ENCODE measurements at regions not wholly inside any gene's neighbourhood (a gene's known extent, or its start where the extent isn't known, plus 50 kb on each side); places are given as distances from the start of the nearest gene placed in this dataset.

- no peak for TF ChIP-seq ZBED4 (CRISPR knock-in tag; IDR thresholded peaks at IDR 0.05; ENCODE audit: borderline replicate concordance)
- no peak for TF ChIP-seq ZNF33A (CRISPR knock-in tag; IDR thresholded peaks at IDR 0.05; ENCODE audit: borderline replicate concordance)
- no peak for TF ChIP-seq RFX1 (IDR thresholded peaks at IDR 0.05)
- TF ChIP-seq GTF3A (CRISPR knock-in tag; conservative IDR thresholded peaks at IDR 0.05): no peak
- TF ChIP-seq PHF21A (CRISPR knock-in tag; IDR thresholded peaks at IDR 0.05): no peak
- TF ChIP-seq AGO2 (optimal IDR thresholded peaks at IDR 0.05; ENCODE audit: low read depth, low read length): no peak
- no peak for TF ChIP-seq TCF7 (IDR thresholded peaks at IDR 0.05; ENCODE audit: low read depth)
- no peak for TF ChIP-seq SAP130 (CRISPR knock-in tag; IDR thresholded peaks at IDR 0.05; ENCODE audit: low read depth)
- TF ChIP-seq SALL2 (CRISPR knock-in tag; IDR thresholded peaks at IDR 0.05): no peak
Measured at GRCh38 chr6:163994566-163994965, 580.0 kb downstream of the QKI start (continued).

GRCh38 chr6:163992701-163993100 lies 578.2 kb downstream of the QKI start:
- FAIRE-seq (no peak), ATAC-seq (no peak), DNase-seq (ENCODE audit: low spot score) (no peak)
- H3K9ac ChIP-seq (ENCODE audit: insufficient read depth, low read depth, low read length): no peak overlapping the region
- in situ Hi-C loops (cut with HindIII; ENCODE audit: extremely low pct_ligation_motif_present, low pct_unique_long_range_greater_than_20kb) (no loop called here), intact Hi-C loops (cut with micrococcal nuclease; ENCODE audit: unreplicated experiment) (no loop called here)
- CTCF ChIA-PET (ENCODE audit: low intra/inter-chr PET ratio, low total read pairs): no interaction called here
- no peaks in the 10 kb centered on the region for H3K79me2 ChIP-seq (ENCODE audit: insufficient read depth, low read length)
- TF ChIP-seq ZNF460 (CRISPR knock-in tag; IDR thresholded peaks at IDR 0.05; ENCODE audit: borderline replicate concordance) (no peak), AHDC1 (CRISPR knock-in tag; IDR thresholded peaks at IDR 0.05; ENCODE audit: borderline replicate concordance) (no peak), CSRNP1 (CRISPR knock-in tag; IDR thresholded peaks at IDR 0.05) (no peak)
- H3K36me3 ChIP-seq (replicated peaks in 1 of 2; ENCODE audit: control insufficient read depth in 1 of 2, insufficient read depth in 2 of 2, low read length in 2 of 2): no peaks in the 10 kb centered on the region
- no peak overlapping the region for H2AFZ ChIP-seq (ENCODE audit: low read length)
- H3K4me2 ChIP-seq (ENCODE audit: low read depth, low read length): no peak overlapping the region
- H3K27ac ChIP-seq (ENCODE audit: extremely low read length, insufficient read depth, low read length): no peak overlapping the region
- no peaks in the 10 kb centered on the region for H3K27me3 ChIP-seq (ENCODE audit: control insufficient read depth in 1 of 2, insufficient read depth in 2 of 2, low read length in 2 of 2)
- WGBS (ENCODE audit: low lambda C conversion rate): under 1% methylated on average over 6 of the region's 6 CpGs
- no peaks in the 10 kb centered on the region for H3K4me1 ChIP-seq (ENCODE audit: insufficient read depth, low read length)
- no TSS peak for BruUV-seq (replicated peaks)
- H3K9me3 ChIP-seq (ENCODE audit: low read length): no peaks in the 10 kb centered on the region
- POLR2A ChIA-PET: no interaction called here
- H3K4me3 ChIP-seq (replicated peaks in 1 of 3; ENCODE audit: insufficient read depth in 1 of 3, low read depth in 2 of 3, low read length in 3 of 3): no peak overlapping the region
- H4K20me1 ChIP-seq (ENCODE audit: insufficient read depth, low read length): no peaks in the 10 kb centered on the region

Data from HepG2 (cell line).